DND-41 (cell line): ENCODE measurements at regions not wholly inside any gene's neighbourhood (a gene's known extent, or its start where the extent isn't known, plus 50 kb on each side); places are given as distances from the start of the nearest gene placed in this dataset.

Experiments
- CTCF ChIP-seq: IDR thresholded peaks from 2 replicates; pipeline ENCODE4 v1.5.1; 2012; ENCODE audit warnings: borderline replicate concordance, low read length, moderate library complexity, mild to moderate bottlenecking; ENCODE audit not compliant: poor library complexity, severe bottlenecking; ENCODE audit errors: extremely low read depth
- EZH2 ChIP-seq: IDR thresholded peaks from 3 replicates; pipeline ENCODE4 v1.6.1; 2012; ENCODE audit warnings: borderline replicate concordance, low read depth, mild to moderate bottlenecking, moderate library complexity, low read length, inconsistent platforms; ENCODE audit not compliant: severe bottlenecking

- no peak for TF ChIP-seq CTCF
- no peak for TF ChIP-seq EZH2
Measured at GRCh38 chr5:56749842-56750241, 65.5 kb upstream of the MAP3K1 start.
